Activated CD4-positive, CD25-positive, alpha-beta regulatory T cell treated with anti-CD3 and anti-CD28 coated beads, Interleukin-2, amount 50 U/mL, for 16 hours (primary cell): ENCODE measurements at regions not wholly inside any gene's neighbourhood (a gene's known extent, or its start where the extent isn't known, plus 50 kb on each side); places are given as distances from the start of the nearest gene placed in this dataset.
"Not testable (repeated sequence)": the region's sequence is repeated elsewhere in the genome, so short reads cannot be mapped to it uniquely, and the experiment has no call there.

Source experiments
- DNase-seq: peaks from one replicate; pipeline ENCODE4 v3.0.0-alpha.2; 2020; ENCODE audit warnings: low read depth, low spot score

GRCh38 chr2:161061786-161062185, 98.4 kb upstream of the TANK start:
- DNase-seq, result no peak

GRCh38 chr2:161063157-161063945, 96.9 kb upstream of the TANK start:
- peak; percentile 56 for DNase-seq

GRCh38 chr2:161063946-161064306, 96.3 kb upstream of the TANK start:
- no peak for DNase-seq

GRCh38 chr2:161067846-161068350, 92.3 kb upstream of the TANK start:
- DNase-seq, result no peak

- DNase-seq, result no peak
Observed at GRCh38 chr2:161068670-161069069, 91.6 kb upstream of the TANK start.

GRCh38 chr2:161070693-161071479, 89.3 kb upstream of the TANK start:
- no peak for DNase-seq

- not testable (repeated sequence) for DNase-seq
Observed at GRCh38 chr2:161072436-161072835, 87.8 kb upstream of the TANK start.

- DNase-seq, result no peak
Observed at GRCh38 chr2:161075701-161076100, 84.5 kb upstream of the TANK start.

- DNase-seq, result no peak
Observed at GRCh38 chr2:161076936-161077335, 83.3 kb upstream of the TANK start.

GRCh38 chr2:161077367-161078210, 82.6 kb upstream of the TANK start:
- DNase-seq, result peak; percentile 30

GRCh38 chr2:161078211-161078539, 82.1 kb upstream of the TANK start:
- DNase-seq, result no peak

- no peak for DNase-seq
Observed at GRCh38 chr2:161085149-161085548, 75.1 kb upstream of the TANK start.

GRCh38 chr2:161088658-161089350, 71.4 kb upstream of the TANK start:
- DNase-seq, result no peak

GRCh38 chr2:161090411-161090810, 69.8 kb upstream of the TANK start:
- DNase-seq, result no peak

- DNase-seq, result no peak
Observed at GRCh38 chr2:161095314-161095713, 64.9 kb upstream of the TANK start.

- DNase-seq, result no peak
Observed at GRCh38 chr2:161096336-161096735, 63.9 kb upstream of the TANK start.

GRCh38 chr2:161097157-161097556, 63.1 kb upstream of the TANK start:
- no peak for DNase-seq

- no peak for DNase-seq
Observed at GRCh38 chr2:161100211-161100895, 59.9 kb upstream of the TANK start.

GRCh38 chr2:161101406-161101805, 58.8 kb upstream of the TANK start:
- DNase-seq, result no peak

GRCh38 chr2:161102770-161103450, 57.3 kb upstream of the TANK start:
- no peak for DNase-seq
